GM20000 (cell line): ENCODE measurements at regions not wholly inside any gene's neighbourhood (a gene's known extent, or its start where the extent isn't known, plus 50 kb on each side); places are given as distances from the start of the nearest gene placed in this dataset.

Experiments used
- DNase-seq: peaks from one replicate; pipeline ENCODE4 v3.0.0; 2012; ENCODE audit warnings: low spot score
- CTCF ChIP-seq: IDR thresholded peaks from 2 replicates; pipeline ENCODE4 v1.5.1; 2012; ENCODE audit warnings: mild to moderate bottlenecking, control low read depth; ENCODE audit errors: extremely low read depth, missing control alignments

GRCh38 chrX:4485912-4486311, 772.5 kb upstream of the PRKX start:
- DNase-seq: no peak
- no peak for TF ChIP-seq CTCF

GRCh38 chrX:4484266-4484665, 770.8 kb upstream of the PRKX start:
- DNase-seq: no peak
- no peak for TF ChIP-seq CTCF

GRCh38 chrX:4451591-4451990, 738.1 kb upstream of the PRKX start:
- TF ChIP-seq CTCF: no peak
- no peak for DNase-seq

GRCh38 chrX:4450177-4450576, 736.7 kb upstream of the PRKX start:
- no peak for DNase-seq
- TF ChIP-seq CTCF: no peak

- TF ChIP-seq CTCF: no peak
- DNase-seq: no peak
Observed at GRCh38 chrX:4435905-4436304, 722.5 kb upstream of the PRKX start.

- no peak for DNase-seq
- TF ChIP-seq CTCF: no peak
Observed at GRCh38 chrX:4397471-4397870, 684.0 kb upstream of the PRKX start.

GRCh38 chrX:4382273-4382672, 668.8 kb upstream of the PRKX start:
- no peak for TF ChIP-seq CTCF
- no peak for DNase-seq

GRCh38 chrX:4380710-4381109, 667.3 kb upstream of the PRKX start:
- DNase-seq: no peak
- TF ChIP-seq CTCF: no peak
